PC-9 (cell line): ENCODE measurements at regions not wholly inside any gene's neighbourhood (a gene's known extent, or its start where the extent isn't known, plus 50 kb on each side); places are given as distances from the start of the nearest gene placed in this dataset.

Source experiments
- CTCF ChIP-seq: fragments of 200-600 bp; sonication (generic); conservative IDR thresholded peaks from 2 replicates; pipeline ENCODE4 v1.6.1; 2017; ENCODE audit warnings: mixed run types, antibody characterized with exemption, mild to moderate bottlenecking, moderate library complexity
- EZH2 ChIP-seq: fragments of 200-600 bp; sonication (generic); IDR thresholded peaks from 2 replicates; pipeline ENCODE4 v1.8.0; 2017; ENCODE audit warnings: antibody characterized with exemption, low read depth

- TF ChIP-seq CTCF (no peak), EZH2 (no peak)
Measured at GRCh38 chr13:64912141-64912540, 2318.0 kb downstream of the PCDH9 start.
